Liver (tissue), 3 donors: ENCODE measurements at regions not wholly inside any gene's neighbourhood (a gene's known extent, or its start where the extent isn't known, plus 50 kb on each side); places are given as distances from the start of the nearest gene placed in this dataset.

Source experiments
- EGR1 ChIP-seq, 2 donors: IDR thresholded peaks; 2 replicates each; pipeline ENCODE4 v1.6.1; 2016 to 2018; ENCODE audit warnings: antibody characterized with exemption in 2 of 2, low read depth in 2 of 2
- FOXA1 ChIP-seq: IDR thresholded peaks from 2 replicates; pipeline ENCODE4 v1.6.1; 2016; ENCODE audit warnings: antibody characterized with exemption
- GABPA ChIP-seq, 2 donors: IDR thresholded peaks in 1 of 2; conservative IDR thresholded peaks in 1 of 2; 2 replicates each; pipeline ENCODE4 v1.6.1; 2016; ENCODE audit warnings: antibody characterized with exemption in 2 of 2, mild to moderate bottlenecking in 1 of 2, moderate library complexity in 1 of 2
- HNF4A ChIP-seq, 2 donors: conservative IDR thresholded peaks; 2 replicates each; pipeline ENCODE4 v1.6.1; 2016; ENCODE audit warnings: antibody characterized with exemption in 2 of 2, mild to moderate bottlenecking in 2 of 2
- JUND ChIP-seq, 2 donors: IDR thresholded peaks; 2 replicates each; pipeline ENCODE4 v1.6.1; 2016; ENCODE audit warnings: antibody characterized with exemption in 2 of 2
- RAD21 ChIP-seq, 2 donors: IDR thresholded peaks; 2 replicates each; pipeline ENCODE4 v1.6.1; 2016; ENCODE audit warnings: antibody characterized with exemption in 2 of 2, mild to moderate bottlenecking in 2 of 2
- ZBTB33 ChIP-seq: IDR thresholded peaks from 2 replicates; pipeline ENCODE4 v1.6.1; 2016; ENCODE audit warnings: antibody characterized with exemption
- TF ChIP-seq, protein P1 (sequence below): IDR thresholded peaks from 2 replicates; pipeline ENCODE4 v1.6.1; 2016; ENCODE audit warnings: antibody characterized with exemption, mild to moderate bottlenecking
- TF ChIP-seq, protein P2 (sequence below): fragments of 150-350 bp; IDR thresholded peaks from 2 replicates; pipeline ENCODE4 v1.5.1; 2017; ENCODE audit warnings: improper control_type of control experiment, low read depth, low read length; ENCODE audit not compliant: missing input control
- TF ChIP-seq, protein P3 (sequence below): IDR thresholded peaks from 2 replicates; pipeline ENCODE4 v1.6.1; 2016; ENCODE audit warnings: antibody characterized with exemption
- donor health status: healthy.
- donor health status: healthy.

DNA sequence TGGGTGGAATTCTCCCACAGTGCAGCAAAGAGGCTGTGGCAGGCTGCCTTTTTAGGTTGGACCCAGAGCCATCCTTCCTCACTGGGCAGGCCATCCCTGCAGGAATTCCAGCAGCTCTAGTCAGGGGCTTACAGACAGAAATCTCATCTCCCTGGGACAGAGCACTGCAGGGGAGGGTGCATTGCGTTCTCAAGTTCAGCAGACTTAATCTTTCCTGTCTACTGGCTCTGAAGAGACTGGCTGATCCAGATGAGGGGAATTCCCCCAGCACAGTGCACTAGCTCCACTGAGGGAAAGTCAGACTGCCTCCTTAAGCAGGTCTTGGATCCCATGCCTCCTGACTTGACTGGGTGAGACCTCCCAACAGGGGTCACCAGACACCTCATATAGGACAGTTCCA, 899.7 kb upstream of the VRK2 start:
- TF ChIP-seq, protein P1, sequence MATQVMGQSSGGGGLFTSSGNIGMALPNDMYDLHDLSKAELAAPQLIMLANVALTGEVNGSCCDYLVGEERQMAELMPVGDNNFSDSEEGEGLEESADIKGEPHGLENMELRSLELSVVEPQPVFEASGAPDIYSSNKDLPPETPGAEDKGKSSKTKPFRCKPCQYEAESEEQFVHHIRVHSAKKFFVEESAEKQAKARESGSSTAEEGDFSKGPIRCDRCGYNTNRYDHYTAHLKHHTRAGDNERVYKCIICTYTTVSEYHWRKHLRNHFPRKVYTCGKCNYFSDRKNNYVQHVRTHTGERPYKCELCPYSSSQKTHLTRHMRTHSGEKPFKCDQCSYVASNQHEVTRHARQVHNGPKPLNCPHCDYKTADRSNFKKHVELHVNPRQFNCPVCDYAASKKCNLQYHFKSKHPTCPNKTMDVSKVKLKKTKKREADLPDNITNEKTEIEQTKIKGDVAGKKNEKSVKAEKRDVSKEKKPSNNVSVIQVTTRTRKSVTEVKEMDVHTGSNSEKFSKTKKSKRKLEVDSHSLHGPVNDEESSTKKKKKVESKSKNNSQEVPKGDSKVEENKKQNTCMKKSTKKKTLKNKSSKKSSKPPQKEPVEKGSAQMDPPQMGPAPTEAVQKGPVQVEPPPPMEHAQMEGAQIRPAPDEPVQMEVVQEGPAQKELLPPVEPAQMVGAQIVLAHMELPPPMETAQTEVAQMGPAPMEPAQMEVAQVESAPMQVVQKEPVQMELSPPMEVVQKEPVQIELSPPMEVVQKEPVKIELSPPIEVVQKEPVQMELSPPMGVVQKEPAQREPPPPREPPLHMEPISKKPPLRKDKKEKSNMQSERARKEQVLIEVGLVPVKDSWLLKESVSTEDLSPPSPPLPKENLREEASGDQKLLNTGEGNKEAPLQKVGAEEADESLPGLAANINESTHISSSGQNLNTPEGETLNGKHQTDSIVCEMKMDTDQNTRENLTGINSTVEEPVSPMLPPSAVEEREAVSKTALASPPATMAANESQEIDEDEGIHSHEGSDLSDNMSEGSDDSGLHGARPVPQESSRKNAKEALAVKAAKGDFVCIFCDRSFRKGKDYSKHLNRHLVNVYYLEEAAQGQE: no peak
- TF ChIP-seq, protein P2, sequence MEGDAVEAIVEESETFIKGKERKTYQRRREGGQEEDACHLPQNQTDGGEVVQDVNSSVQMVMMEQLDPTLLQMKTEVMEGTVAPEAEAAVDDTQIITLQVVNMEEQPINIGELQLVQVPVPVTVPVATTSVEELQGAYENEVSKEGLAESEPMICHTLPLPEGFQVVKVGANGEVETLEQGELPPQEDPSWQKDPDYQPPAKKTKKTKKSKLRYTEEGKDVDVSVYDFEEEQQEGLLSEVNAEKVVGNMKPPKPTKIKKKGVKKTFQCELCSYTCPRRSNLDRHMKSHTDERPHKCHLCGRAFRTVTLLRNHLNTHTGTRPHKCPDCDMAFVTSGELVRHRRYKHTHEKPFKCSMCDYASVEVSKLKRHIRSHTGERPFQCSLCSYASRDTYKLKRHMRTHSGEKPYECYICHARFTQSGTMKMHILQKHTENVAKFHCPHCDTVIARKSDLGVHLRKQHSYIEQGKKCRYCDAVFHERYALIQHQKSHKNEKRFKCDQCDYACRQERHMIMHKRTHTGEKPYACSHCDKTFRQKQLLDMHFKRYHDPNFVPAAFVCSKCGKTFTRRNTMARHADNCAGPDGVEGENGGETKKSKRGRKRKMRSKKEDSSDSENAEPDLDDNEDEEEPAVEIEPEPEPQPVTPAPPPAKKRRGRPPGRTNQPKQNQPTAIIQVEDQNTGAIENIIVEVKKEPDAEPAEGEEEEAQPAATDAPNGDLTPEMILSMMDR: no peak
- TF ChIP-seq RAD21 (IDR thresholded peaks at IDR 0.05) (no peak), ZBTB33 (no peak), JUND (IDR thresholded peaks at IDR 0.05) (no peak), GABPA (IDR thresholded peaks at IDR 0.05 in 1 of 2, conservative IDR thresholded peaks at IDR 0.05 in 1 of 2) (no peak), HNF4A (conservative IDR thresholded peaks at IDR 0.05) (no peak), EGR1 (IDR thresholded peaks at IDR 0.05; ENCODE audit: low read depth in 2 of 2) (no peak), FOXA1 (no peak)
- TF ChIP-seq, protein P3, sequence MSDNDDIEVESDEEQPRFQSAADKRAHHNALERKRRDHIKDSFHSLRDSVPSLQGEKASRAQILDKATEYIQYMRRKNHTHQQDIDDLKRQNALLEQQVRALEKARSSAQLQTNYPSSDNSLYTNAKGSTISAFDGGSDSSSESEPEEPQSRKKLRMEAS: no peak
